ENCODE measurements at regions not wholly inside any gene's neighbourhood (a gene's known extent, or its start where the extent isn't known, plus 50 kb on each side); places are given as distances from the start of the nearest gene placed in this dataset.

DNA sequence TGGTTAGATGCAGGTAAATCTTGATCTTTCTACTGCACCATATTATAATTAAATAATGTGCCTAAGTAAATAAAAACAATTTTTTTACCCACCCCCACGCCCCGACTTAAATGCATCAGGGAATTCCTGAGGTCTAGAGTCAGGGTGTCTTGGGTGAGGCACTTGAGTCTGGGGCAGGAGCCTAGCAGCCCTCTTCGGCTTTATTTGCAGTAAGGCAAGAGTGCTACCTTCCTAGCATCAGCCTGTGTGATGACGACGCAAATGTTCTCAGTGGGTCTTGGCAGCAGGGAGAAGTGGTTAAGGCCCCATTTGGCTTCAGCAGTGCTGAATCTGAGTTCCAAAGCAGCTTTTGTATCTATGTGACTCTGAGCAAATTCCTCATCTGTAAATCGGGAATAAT lies 88.7 kb downstream of the POLR2M start:
- TF ChIP-seq, protein P1, sequence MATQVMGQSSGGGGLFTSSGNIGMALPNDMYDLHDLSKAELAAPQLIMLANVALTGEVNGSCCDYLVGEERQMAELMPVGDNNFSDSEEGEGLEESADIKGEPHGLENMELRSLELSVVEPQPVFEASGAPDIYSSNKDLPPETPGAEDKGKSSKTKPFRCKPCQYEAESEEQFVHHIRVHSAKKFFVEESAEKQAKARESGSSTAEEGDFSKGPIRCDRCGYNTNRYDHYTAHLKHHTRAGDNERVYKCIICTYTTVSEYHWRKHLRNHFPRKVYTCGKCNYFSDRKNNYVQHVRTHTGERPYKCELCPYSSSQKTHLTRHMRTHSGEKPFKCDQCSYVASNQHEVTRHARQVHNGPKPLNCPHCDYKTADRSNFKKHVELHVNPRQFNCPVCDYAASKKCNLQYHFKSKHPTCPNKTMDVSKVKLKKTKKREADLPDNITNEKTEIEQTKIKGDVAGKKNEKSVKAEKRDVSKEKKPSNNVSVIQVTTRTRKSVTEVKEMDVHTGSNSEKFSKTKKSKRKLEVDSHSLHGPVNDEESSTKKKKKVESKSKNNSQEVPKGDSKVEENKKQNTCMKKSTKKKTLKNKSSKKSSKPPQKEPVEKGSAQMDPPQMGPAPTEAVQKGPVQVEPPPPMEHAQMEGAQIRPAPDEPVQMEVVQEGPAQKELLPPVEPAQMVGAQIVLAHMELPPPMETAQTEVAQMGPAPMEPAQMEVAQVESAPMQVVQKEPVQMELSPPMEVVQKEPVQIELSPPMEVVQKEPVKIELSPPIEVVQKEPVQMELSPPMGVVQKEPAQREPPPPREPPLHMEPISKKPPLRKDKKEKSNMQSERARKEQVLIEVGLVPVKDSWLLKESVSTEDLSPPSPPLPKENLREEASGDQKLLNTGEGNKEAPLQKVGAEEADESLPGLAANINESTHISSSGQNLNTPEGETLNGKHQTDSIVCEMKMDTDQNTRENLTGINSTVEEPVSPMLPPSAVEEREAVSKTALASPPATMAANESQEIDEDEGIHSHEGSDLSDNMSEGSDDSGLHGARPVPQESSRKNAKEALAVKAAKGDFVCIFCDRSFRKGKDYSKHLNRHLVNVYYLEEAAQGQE (IDR thresholded peaks at IDR 0.05; ENCODE audit: low read depth): no peak
- TF ChIP-seq, protein P2, sequence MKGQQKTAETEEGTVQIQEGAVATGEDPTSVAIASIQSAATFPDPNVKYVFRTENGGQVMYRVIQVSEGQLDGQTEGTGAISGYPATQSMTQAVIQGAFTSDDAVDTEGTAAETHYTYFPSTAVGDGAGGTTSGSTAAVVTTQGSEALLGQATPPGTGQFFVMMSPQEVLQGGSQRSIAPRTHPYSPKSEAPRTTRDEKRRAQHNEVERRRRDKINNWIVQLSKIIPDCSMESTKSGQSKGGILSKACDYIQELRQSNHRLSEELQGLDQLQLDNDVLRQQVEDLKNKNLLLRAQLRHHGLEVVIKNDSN (IDR thresholded peaks at IDR 0.05): no peak
- TF ChIP-seq NFIC (IDR thresholded peaks at IDR 0.05) (no peak), RAD21 (IDR thresholded peaks at IDR 0.05; ENCODE audit: low read depth) (no peak), EP300 (IDR thresholded peaks at IDR 0.05; ENCODE audit: borderline replicate concordance) (no peak), CREB1 (IDR thresholded peaks at IDR 0.05; ENCODE audit: low read depth) (no peak), CEBPB (IDR thresholded peaks at IDR 0.05) (no peak), YY1 (IDR thresholded peaks at IDR 0.05; ENCODE audit: low read depth) (no peak)
- TF ChIP-seq, protein P3, sequence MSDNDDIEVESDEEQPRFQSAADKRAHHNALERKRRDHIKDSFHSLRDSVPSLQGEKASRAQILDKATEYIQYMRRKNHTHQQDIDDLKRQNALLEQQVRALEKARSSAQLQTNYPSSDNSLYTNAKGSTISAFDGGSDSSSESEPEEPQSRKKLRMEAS (IDR thresholded peaks at IDR 0.05): no peak

Data from Ishikawa (cell line).